GM12874 (cell line): ENCODE measurements at regions not wholly inside any gene's neighbourhood (a gene's known extent, or its start where the extent isn't known, plus 50 kb on each side); places are given as distances from the start of the nearest gene placed in this dataset.

Source experiments
- CTCF ChIP-seq: IDR thresholded peaks from 2 replicates; pipeline ENCODE4 v1.5.1; 2011; ENCODE audit warnings: low read depth, mild to moderate bottlenecking, control low read depth, low read length, moderate library complexity; ENCODE audit not compliant: insufficient read depth

DNA sequence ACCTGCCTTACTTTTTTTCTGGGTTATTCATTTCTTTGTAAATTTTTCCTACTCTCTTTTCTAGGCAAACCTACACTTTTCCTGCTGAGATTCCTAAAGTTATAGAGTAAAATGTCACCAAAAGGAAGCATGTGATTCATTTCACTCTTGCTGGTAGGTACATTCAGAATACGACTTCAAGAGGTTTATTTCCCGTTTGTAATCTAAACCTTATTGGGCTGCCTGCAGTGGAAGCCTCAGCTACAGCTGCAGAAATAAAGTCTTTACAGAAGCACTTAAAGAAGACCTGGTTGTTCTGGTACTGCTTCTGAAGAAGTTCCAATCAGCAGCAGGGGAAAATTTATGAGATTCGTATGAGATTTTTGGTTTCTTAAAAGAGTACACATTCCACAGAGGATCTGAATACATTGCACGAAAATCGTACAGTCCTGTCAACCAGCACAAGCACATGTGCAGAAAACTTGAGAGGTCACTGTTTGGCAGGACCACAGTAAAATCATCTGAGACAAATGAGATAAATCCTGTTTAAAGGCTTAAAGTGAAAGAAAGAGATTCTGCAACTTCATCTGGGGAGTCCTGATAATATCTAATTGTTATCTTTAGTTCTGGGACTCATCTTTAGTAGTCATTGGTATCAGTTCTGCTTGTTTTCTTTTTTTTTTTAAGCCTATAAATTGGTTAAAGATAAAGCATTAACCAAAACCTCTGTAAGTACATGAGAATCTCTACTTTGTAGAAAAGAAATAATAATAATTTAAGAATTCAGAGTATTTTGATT lies 109.9 kb upstream of the ADGRL2 start:
- no peak for TF ChIP-seq CTCF

DNA sequence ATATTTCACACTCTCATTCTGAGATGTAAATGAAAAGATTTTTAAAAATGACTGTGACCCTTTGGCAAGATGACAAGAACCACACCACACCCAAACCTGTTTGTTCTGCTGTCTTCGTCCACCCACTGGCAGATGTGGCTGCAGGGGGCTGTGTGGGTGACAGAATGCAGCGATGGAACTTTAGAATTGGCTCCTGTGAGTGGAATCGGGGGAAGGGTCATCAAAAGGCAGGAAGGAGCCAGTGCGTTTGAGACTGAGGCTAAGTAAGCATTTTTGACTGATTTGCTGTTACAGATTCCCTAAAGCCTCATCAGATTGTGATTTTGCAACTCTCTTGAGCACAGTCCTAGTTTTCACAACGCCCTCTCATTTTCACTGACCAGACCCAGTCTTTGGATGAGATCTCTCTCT lies 111.2 kb upstream of the ADGRL2 start:
- TF ChIP-seq CTCF = no peak

- no peak for TF ChIP-seq CTCF
Observed at GRCh38 chr1:81682490-81682889, 118.2 kb upstream of the ADGRL2 start.

DNA sequence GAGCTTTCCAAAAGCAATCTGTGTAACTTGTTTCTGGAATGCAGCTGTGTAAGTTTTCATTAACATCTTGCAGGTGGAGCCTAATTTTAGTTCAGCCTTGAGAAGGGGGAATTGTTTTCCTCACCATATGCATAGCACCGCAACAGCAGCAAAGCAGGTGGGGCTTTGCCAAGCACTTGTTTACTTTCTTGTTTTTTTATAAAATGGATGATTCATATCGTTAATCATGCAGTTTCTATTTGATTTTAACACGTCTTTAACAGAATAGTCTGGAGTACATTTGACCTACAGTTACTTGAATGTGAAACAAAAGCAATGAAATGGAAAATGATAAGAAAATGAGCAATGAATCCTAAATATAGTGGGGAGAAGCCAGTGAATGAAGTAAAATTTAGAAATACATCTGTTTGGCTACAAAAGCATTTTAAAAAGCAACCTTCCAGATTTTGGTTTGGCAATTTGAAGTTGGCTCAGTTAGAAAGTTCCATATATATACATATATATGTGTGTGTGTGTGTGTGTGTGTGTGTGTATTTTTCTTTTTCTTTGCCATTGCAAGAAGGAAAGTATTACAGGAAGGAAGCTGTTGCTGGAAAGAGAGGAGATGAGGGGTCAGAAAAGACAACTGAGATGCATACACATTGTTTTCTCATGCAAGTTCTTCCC lies 119.0 kb upstream of the ADGRL2 start:
- TF ChIP-seq CTCF = no peak

- no peak for TF ChIP-seq CTCF
Observed at GRCh38 chr1:81681114-81681513, 119.6 kb upstream of the ADGRL2 start.

DNA sequence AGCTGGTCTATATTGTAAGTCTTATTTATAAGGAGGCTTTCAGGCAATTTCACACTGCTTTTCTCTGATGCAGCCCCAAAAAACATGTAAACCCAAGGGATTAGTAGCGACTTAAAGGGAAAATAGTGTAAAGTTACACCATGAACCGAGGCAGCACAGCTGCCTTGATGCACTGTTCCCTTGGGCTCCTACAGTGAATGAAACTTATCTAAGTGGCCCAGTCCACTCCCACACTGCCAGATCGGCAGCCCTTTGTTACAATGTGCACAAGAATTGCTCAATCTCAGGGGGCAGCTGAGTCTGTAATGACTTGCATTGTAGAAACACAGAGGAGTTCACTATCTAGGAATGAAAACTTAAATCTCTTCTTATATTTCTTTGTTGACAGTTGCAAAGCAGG lies 120.8 kb upstream of the ADGRL2 start:
- TF ChIP-seq CTCF = no peak

- no peak for TF ChIP-seq CTCF
Observed at GRCh38 chr1:81678779-81679178, 122.0 kb upstream of the ADGRL2 start.
